ENCODE measurements at regions not wholly inside any gene's neighbourhood (a gene's known extent, or its start where the extent isn't known, plus 50 kb on each side); places are given as distances from the start of the nearest gene placed in this dataset.

- TF ChIP-seq EZH2 (IDR thresholded peaks at IDR 0.05; ENCODE audit: borderline replicate concordance, low read length) (no peak), CTCF (IDR thresholded peaks at IDR 0.05; ENCODE audit: low read length) (no peak)
Measured at GRCh38 chr3:31125413-31126020, 231.1 kb upstream of the GADL1 start.
